ENCODE measurements at regions not wholly inside any gene's neighbourhood (a gene's known extent, or its start where the extent isn't known, plus 50 kb on each side); places are given as distances from the start of the nearest gene placed in this dataset.

GRCh38 chr3:94179059-94179458, 116.2 kb downstream of the NSUN3 start:
- no peak for DNase-seq

DNA sequence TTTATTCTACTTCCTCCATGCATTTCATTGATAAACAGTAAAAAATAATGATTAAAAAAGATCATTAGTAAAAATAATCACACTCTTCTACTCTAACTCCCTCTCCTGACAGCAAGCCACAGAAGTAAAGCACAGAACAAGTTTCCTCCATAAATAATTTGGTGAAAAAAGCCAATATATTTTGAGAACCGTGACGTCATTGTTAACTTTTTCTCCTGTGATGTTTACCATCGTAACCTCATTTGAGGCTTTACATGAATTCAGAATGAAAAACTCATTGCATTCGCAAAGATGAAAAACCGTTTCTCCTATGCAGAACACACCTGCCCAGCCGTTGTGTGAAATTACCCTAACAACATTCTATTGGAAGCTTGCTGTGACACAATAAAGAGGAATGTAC, 120.7 kb downstream of the NSUN3 start:
- no peak for DNase-seq

- DNase-seq: no peak
Observed at GRCh38 chr3:94184781-94185180, 121.9 kb downstream of the NSUN3 start.

- no peak for DNase-seq
Observed at GRCh38 chr3:94185753-94186152, 122.9 kb downstream of the NSUN3 start.

DNA sequence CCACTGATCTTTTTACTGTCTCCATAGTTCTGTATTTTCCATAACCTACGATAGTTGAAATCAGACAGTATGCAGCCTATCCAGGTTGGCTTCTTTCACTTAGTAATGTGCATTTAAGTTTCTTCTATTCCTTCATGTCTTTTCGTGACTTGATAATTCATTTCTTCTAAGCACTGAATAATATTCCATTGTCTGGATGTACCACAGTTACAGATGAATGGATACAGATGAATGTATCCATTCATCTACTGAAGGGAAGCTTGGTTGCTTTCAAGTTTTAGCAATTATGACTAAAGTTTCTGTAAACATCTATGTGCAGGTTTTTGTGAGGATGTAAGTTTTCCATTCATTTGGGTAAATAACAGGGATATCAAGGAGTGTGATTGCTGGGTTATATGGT, 124.8 kb downstream of the NSUN3 start:
- no peak for DNase-seq

DNA sequence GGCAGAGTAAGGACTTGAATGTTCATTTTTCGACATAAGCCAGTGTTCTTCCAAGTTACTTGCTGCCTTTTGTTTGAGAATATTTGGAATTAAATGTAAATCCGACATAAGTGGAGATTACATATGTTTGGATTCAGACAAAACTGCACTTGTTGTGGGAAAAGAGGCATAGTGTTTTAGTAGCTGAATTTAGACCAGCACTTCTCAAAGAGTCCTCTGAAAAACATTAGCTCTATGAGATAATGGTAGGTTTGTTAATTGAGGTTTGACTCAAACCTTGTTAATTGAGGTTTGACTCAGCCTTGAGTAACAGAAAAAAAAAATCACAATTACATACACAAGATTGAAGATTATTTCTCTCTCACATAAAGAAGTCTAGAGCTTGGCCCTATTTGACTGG, 132.5 kb downstream of the NSUN3 start:
- DNase-seq: no peak

DNA sequence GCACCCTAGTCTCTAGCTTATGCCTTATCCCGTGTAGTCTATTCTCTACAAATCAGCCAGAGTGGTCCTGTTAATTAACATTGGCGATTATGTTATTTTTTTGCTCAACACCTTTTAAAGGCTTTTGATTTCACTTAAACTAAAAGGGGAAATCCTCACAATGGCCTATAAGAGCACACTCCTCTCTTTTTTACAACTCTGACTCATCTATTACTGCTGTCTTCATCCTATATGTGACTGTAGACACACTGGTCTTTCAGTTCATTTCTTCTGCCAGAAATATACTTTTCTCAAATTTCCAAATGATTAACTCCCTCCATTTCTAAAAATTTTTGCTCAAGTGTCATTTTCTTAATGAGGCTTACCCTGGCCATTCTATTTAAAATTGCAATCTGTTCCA, 143.4 kb downstream of the NSUN3 start:
- DNase-seq: no peak

GRCh38 chr3:94210256-94210655, 147.4 kb downstream of the NSUN3 start:
- no peak for DNase-seq

DNA sequence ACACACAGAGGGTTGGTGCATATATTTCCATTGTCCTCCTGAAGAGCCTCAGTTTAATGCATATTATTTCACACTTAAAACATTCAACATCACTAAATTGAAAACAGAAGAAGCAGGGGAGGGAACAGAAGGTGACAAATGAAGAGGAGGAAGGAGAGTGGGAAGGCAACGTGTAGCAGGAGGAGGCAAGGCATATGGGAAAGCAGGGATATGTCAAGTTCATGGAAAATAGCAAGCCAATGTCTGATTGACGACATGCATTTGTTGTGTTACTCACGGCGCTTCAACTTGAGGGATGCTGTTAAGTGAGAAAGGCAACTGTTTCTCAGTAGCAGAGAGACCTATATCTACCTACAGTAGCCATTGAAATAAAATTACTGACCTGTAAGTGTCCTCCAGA, 154.5 kb downstream of the NSUN3 start:
- DNase-seq: no peak

DNA sequence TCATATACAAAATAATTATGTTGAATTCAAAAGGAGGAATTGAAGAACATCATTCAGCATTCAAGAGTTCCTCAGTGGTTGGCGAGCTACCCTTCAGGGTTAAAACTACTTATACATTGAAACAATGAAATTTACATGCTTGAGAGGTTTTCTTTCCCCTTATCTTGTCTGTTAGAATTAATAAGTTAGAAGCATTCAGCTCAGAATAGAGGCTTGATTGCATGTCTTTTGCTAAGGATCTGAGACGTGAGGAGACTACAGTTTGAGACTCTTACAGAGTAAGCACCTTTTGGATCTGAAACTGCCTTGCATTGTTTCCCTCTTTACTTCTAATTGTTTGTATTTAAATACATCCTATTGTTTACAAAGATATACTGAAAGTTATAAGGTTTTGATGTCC, 157.6 kb downstream of the NSUN3 start:
- no peak for DNase-seq

- no peak for DNase-seq
Observed at GRCh38 chr3:94221829-94222228, 159.0 kb downstream of the NSUN3 start.

DNA sequence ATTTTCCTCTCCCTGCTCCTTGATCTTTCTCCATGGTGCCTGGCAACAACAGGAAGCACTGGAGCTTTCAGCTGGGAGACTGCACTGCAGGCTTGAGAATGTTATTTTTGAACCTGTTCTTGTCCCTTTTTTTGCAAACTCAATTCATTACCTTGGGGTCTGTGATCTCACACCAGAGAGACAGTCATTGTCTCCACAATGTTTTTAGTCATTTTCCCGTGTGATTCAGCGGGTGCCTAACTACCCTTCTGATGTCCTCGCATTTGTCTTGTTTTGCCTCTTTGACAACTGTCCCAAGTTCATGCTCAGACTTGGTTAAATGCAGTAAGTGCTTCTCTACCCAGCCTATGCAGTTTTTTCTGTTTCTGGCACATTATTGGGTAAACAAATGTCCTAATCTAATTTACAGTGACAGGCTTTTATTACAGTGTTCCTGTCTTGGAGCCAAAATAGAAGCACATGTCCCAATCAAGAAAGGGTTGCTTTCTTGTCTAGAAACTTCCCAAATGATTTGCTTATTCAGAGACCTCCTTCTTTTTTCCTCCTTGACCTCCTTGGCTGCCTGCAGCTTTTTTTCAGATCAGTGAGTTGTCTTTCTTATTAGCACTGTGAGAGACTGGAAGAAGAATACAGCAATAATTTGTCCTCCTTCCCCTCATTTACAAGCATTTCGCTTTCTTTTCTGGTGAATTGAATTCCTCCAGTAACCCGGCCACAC, 162.4 kb downstream of the NSUN3 start:
- DNase-seq: peak in 7 of 14 donors; percentile 7 to 48 (median 18)

- no peak for DNase-seq
Observed at GRCh38 chr3:94226078-94226477, 163.2 kb downstream of the NSUN3 start.

GRCh38 chr3:94232921-94233320, 170.1 kb downstream of the NSUN3 start:
- DNase-seq: no peak

GRCh38 chr3:94234177-94234788, 171.4 kb downstream of the NSUN3 start:
- peak in 1 of 14 donors; percentile 2 for DNase-seq

DNA sequence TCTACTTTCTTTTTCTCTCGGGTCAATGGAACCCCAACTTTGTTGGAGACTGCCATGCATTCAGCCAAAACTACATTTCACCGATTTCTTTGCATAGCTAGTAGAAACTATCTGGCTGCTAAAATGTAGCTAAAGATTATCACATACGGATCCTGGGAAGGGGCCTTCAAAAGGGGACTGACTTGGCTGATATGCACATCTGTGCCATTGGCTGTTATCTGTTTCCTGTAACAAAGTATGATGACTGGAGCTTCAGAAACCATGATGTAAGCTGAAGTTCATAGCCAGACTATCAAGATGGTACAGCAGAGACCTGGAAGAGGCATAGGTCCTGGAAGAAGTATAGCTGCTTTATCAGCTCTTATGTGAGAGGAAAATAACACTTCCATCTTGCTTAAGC, 179.1 kb downstream of the NSUN3 start:
- DNase-seq: no peak

- DNase-seq: no peak
Observed at GRCh38 chr3:94246171-94246570, 183.3 kb downstream of the NSUN3 start.

DNA sequence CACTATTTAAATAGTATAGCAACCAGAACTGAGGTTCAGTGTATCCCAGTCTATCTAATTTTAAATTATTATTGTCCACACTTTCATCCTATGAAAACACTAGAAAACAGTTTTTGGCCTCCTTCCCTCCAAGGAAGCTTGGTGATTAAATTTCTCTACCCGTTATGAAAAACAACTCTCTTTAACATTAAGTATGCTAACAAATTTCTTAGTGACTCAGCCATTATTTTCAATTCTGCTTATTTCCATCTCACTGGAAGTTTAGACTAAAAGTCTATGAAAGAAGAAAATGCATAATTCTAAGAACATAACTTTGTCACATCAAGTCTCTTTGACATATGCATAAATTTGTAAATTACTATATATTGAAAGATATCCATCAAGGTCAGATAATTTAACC, 185.2 kb downstream of the NSUN3 start:
- no peak for DNase-seq

DNA sequence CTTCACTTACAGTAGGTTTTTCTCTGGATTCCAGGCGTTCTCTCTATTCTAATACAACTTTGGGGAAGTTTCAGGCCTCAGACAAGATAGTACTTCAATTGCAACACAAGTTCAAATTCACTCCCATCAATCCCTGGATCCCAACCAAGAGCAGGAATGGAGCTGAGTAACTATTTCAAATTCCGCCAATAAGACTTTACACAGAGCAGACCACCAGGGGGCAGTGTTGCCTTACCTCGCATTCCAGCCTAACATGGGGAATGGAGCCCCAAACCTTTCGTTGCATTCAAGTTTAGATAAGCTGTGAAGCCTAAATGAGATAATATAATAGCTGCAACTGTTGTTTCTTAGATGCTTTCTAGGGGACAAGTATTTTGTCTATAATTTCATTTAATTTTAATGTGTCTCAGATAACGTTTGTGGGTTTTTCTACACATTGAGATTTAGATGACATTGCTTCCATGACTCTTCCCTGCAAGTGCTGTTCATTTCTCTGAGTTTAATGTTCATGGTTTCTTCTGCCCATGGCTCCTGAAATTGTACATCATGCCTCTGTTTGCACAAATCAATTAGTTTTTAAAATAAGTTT, 186.7 kb downstream of the NSUN3 start:
- peak in 8 of 14 donors; percentile 1 to 47 (median 27) for DNase-seq

GRCh38 chr3:94251566-94251965, 188.7 kb downstream of the NSUN3 start:
- no peak for DNase-seq

GRCh38 chr3:94252316-94252715, 189.5 kb downstream of the NSUN3 start:
- DNase-seq: no peak

- DNase-seq: no peak
Observed at GRCh38 chr3:94256888-94257813, 194.3 kb downstream of the NSUN3 start.

DNA sequence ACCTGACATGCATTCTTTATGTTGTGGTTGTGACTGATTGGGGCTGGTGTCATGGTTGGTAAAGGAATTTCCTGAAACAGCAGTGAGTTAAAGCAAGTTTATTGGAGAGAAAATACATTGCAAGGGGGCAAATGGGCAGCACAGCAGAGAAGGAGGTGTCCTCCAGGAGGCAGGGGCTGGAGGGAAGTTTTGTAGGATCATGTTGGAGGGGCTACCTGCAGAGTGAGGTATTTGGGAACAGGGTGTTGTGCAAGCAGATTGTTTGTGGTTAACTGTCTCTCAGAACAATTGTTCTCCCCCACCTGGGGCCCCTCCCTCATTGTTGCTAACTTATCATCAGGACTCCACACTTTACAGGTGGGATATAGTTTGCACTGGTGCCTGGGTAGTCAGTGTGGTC, 196.0 kb downstream of the NSUN3 start:
- no peak for DNase-seq
